ENCODE measurements at regions not wholly inside any gene's neighbourhood (a gene's known extent, or its start where the extent isn't known, plus 50 kb on each side); places are given as distances from the start of the nearest gene placed in this dataset.

- no peaks in the 10 kb centered on the region for H3K27me3 ChIP-seq (ENCODE audit: low read length)
- no peaks in the 10 kb centered on the region for H3K9me2 ChIP-seq (replicated peaks; ENCODE audit: insufficient read depth, low read length)
- no peaks in the 10 kb centered on the region for H3F3A ChIP-seq (ENCODE audit: insufficient read depth)
- H2AFZ ChIP-seq (ENCODE audit: low read depth, low read length, severe bottlenecking): no peak overlapping the region
- no peaks in the 10 kb centered on the region for H3K79me2 ChIP-seq (ENCODE audit: insufficient read depth, low read length)
- H3K4me3 ChIP-seq (ENCODE audit: insufficient read depth, low read length, poor library complexity, severe bottlenecking): no peak overlapping the region
- no peaks in the 10 kb centered on the region for H3K36me3 ChIP-seq (ENCODE audit: low read length)
- H3K9me3 ChIP-seq (ENCODE audit: insufficient read depth, low read length): no peaks in the 10 kb centered on the region
- H3K9ac ChIP-seq (ENCODE audit: low read length): no peak overlapping the region
- H3K4me2 ChIP-seq (ENCODE audit: low read depth, low read length, poor library complexity, severe bottlenecking): no peak overlapping the region
- H3K27ac ChIP-seq (ENCODE audit: low read depth, low read length): no peak overlapping the region
- no peak for TF ChIP-seq CTCF (IDR thresholded peaks at IDR 0.05; ENCODE audit: insufficient read depth, low read length, poor library complexity, severe bottlenecking)
- no peak for TF ChIP-seq EZH2phosphoT487 (conservative IDR thresholded peaks at IDR 0.05; ENCODE audit: low read length)
- H4K20me1 ChIP-seq (ENCODE audit: low read depth, low read length): no peaks in the 10 kb centered on the region
These were observed 116.2 kb upstream of the MMS22L start for GRCh38 chr6:97399208-97399607.

- no peak overlapping the region for H3K27ac ChIP-seq (ENCODE audit: low read depth, low read length)
- H3K9me2 ChIP-seq (replicated peaks; ENCODE audit: insufficient read depth, low read length): no peaks in the 10 kb centered on the region
- H2AFZ ChIP-seq (ENCODE audit: low read depth, low read length, severe bottlenecking): no peak overlapping the region
- no peak overlapping the region for H3K9ac ChIP-seq (ENCODE audit: low read length)
- H3F3A ChIP-seq (ENCODE audit: insufficient read depth): no peaks in the 10 kb centered on the region
- no peaks in the 10 kb centered on the region for H3K9me3 ChIP-seq (ENCODE audit: insufficient read depth, low read length)
- no peak for TF ChIP-seq CTCF (IDR thresholded peaks at IDR 0.05; ENCODE audit: insufficient read depth, low read length, poor library complexity, severe bottlenecking)
- H3K4me3 ChIP-seq (ENCODE audit: insufficient read depth, low read length, poor library complexity, severe bottlenecking): no peak overlapping the region
- H3K79me2 ChIP-seq (ENCODE audit: insufficient read depth, low read length): no peaks in the 10 kb centered on the region
- H3K27me3 ChIP-seq (ENCODE audit: low read length): no peaks in the 10 kb centered on the region
- H3K4me2 ChIP-seq (ENCODE audit: low read depth, low read length, poor library complexity, severe bottlenecking): no peak overlapping the region
- H4K20me1 ChIP-seq (ENCODE audit: low read depth, low read length): no peaks in the 10 kb centered on the region
- H3K36me3 ChIP-seq (ENCODE audit: low read length): no peaks in the 10 kb centered on the region
These were observed 118.5 kb upstream of the MMS22L start for GRCh38 chr6:97401533-97401932.

DNA sequence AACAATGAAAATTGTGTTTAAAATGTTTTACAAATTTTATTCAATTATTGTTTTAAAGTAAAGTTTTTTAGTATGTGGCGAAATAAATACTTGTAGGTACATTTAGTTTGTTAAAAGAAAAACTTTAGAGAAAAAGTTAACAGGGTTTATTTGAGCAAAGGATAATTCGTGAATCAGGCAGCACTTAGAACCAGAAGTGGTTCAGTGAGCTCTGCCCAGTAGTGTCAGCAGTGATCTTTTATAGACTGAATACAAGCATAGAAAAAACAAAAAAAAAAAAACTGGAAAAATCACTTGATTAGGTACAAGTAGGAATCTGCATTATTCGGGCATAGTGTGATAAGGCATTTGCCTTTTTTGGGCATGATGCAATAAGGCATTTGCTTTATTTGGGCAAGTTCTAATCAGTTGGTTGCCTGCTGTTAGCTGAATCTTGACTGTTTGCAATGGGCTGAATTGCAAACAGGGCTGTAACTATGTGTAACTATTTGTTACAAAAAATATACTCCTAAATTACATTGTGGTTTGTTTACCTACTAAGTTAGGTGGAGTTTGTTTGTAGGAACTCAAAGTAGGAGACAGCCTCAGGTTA, 122.9 kb upstream of the MMS22L start:
- Histone ChIP-seq H3K79me2 (ENCODE audit: insufficient read depth, low read length) (no peaks in the 10 kb centered on the region), H3K36me3 (ENCODE audit: low read length) (no peaks in the 10 kb centered on the region), H4K20me1 (ENCODE audit: low read depth, low read length) (no peaks in the 10 kb centered on the region), H3K9ac (ENCODE audit: low read length) (no peak overlapping the region), H3K9me3 (ENCODE audit: insufficient read depth, low read length) (no peaks in the 10 kb centered on the region), H3K9me2 (replicated peaks; ENCODE audit: insufficient read depth, low read length) (no peaks in the 10 kb centered on the region), H3K4me3 (ENCODE audit: insufficient read depth, low read length, poor library complexity, severe bottlenecking) (no peak overlapping the region), H3F3A (ENCODE audit: insufficient read depth) (no peaks in the 10 kb centered on the region), H2AFZ (ENCODE audit: low read depth, low read length, severe bottlenecking) (no peak overlapping the region), H3K27ac (ENCODE audit: low read depth, low read length) (no peak overlapping the region), H3K27me3 (ENCODE audit: low read length) (no peaks in the 10 kb centered on the region), H3K4me2 (ENCODE audit: low read depth, low read length, poor library complexity, severe bottlenecking) (no peak overlapping the region)
- TF ChIP-seq EZH2phosphoT487 (conservative IDR thresholded peaks at IDR 0.05; ENCODE audit: low read length) (no peak), CTCF (IDR thresholded peaks at IDR 0.05; ENCODE audit: insufficient read depth, low read length, poor library complexity, severe bottlenecking) (no peak)
